Type B pancreatic cell (in vitro differentiated cells): ENCODE measurements at regions not wholly inside any gene's neighbourhood (a gene's known extent, or its start where the extent isn't known, plus 50 kb on each side); places are given as distances from the start of the nearest gene placed in this dataset.

Source experiments
- DNase-seq: peaks from one replicate; pipeline ENCODE4 v3.0.0; 2021; ENCODE audit warnings: mixed read lengths; ENCODE audit not compliant: unreplicated experiment; ENCODE audit errors: extremely low spot score
- H3K27ac Mint-ChIP-seq: 2 replicates; pipeline ENCODE4 v1.8.0; 2021; ENCODE audit warnings: mild to moderate bottlenecking, mixed read lengths
- H3K27me3 Mint-ChIP-seq: 2 replicates; pipeline ENCODE4 v1.8.0; 2021; ENCODE audit warnings: mixed read lengths
- H3K36me3 Mint-ChIP-seq: 2 replicates; pipeline ENCODE4 v1.8.0; 2021; ENCODE audit warnings: mixed read lengths
- H3K4me1 Mint-ChIP-seq: one replicate; pipeline ENCODE4 v1.8.0; 2021; ENCODE audit warnings: mixed read lengths; ENCODE audit not compliant: unreplicated experiment
- H3K4me3 Mint-ChIP-seq: 2 replicates; pipeline ENCODE4 v1.8.0; 2021; ENCODE audit warnings: mild to moderate bottlenecking, mixed read lengths
- H3K9me3 Mint-ChIP-seq: 2 replicates; pipeline ENCODE4 v1.8.0; 2021; ENCODE audit warnings: mixed read lengths
- TF ChIP-seq, protein P1 (sequence below): fragments of 200-600 bp; sonication (generic); conservative IDR thresholded peaks from 2 replicates; pipeline ENCODE4 v1.5.0; 2021; ENCODE audit warnings: antibody characterized with exemption, mild to moderate bottlenecking

DNA sequence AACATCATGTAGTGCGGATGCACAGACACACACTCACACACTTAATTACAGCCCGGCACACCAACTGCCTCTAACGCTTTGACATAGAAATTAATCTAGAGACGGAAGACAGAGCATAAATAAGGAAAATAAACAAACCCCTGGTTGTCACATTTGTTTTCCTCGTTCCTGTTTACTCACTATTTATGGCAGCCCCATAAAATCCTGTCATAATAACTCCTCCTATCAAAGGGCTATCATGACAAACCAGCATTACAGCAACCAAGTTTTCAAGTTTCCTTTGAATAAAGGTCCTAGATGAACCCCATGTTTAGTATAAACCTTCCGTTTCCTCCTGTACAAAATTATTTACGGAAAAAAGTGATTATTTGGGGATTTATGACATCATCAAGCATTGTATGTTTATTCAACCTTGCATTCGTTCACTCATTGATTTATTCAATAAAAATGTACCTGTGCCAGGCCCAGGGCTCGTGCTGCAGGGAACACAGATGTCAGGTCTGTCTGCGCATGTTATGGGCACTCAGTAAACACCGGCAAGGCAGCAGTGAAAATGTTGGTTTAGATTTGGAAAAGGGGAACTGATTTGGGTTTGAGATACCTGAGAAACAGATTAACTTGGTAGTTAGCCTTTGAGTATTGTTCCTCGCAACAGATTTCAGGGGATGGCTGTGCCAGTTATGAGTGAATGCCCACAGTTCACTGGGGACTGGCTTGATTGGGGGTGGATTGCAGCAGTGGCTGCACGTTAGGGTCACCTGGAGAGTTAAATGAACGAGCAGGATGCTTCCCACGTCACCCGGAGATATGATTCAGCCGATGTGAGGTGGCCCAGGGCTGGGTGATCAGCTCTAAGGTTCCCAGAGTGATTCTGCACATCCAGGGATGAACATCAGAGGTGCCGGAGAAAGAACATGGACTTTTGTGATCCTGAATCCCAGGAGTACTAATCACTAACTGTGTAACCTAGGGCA lies 295.3 kb upstream of the FOXQ1 start:
- H3K4me3 Mint-ChIP-seq, result no peak overlapping the region
- peaks cover 3% of the 10 kb centered on the region for H3K27me3 Mint-ChIP-seq
- no peak for DNase-seq
- TF ChIP-seq, protein P1, sequence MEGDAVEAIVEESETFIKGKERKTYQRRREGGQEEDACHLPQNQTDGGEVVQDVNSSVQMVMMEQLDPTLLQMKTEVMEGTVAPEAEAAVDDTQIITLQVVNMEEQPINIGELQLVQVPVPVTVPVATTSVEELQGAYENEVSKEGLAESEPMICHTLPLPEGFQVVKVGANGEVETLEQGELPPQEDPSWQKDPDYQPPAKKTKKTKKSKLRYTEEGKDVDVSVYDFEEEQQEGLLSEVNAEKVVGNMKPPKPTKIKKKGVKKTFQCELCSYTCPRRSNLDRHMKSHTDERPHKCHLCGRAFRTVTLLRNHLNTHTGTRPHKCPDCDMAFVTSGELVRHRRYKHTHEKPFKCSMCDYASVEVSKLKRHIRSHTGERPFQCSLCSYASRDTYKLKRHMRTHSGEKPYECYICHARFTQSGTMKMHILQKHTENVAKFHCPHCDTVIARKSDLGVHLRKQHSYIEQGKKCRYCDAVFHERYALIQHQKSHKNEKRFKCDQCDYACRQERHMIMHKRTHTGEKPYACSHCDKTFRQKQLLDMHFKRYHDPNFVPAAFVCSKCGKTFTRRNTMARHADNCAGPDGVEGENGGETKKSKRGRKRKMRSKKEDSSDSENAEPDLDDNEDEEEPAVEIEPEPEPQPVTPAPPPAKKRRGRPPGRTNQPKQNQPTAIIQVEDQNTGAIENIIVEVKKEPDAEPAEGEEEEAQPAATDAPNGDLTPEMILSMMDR, result no peak
- H3K27ac Mint-ChIP-seq, result no peak overlapping the region
- no peaks in the 10 kb centered on the region for H3K9me3 Mint-ChIP-seq
- H3K4me1 Mint-ChIP-seq, result no peaks in the 10 kb centered on the region
- no peaks in the 10 kb centered on the region for H3K36me3 Mint-ChIP-seq

DNA sequence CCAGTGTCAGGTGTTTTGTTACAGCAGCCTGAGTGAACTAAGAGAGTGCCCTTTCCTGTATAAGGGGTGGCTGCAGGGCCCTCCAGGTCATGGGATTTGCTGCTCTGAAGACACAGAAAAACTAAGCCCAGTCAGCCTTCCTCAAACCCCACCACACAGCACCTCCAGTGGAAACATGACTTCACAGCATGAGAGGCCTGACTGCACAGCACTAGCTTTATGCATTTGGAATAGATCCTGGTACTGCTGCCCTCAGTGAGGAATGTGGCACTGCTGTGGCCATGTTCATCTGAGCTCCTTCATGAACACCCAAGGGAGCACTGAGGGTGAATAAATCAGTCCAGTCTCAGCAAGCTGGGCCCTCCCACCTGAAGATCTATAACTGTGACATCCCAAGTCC lies 296.1 kb upstream of the FOXQ1 start:
- no peak for DNase-seq
- no peak overlapping the region for H3K27ac Mint-ChIP-seq
- TF ChIP-seq, protein P1, result peak; percentile 30
- no peaks in the 10 kb centered on the region for H3K36me3 Mint-ChIP-seq
- peaks cover 4% of the 10 kb centered on the region for H3K27me3 Mint-ChIP-seq
- no peaks in the 10 kb centered on the region for H3K4me1 Mint-ChIP-seq
- no peak overlapping the region for H3K4me3 Mint-ChIP-seq
- H3K9me3 Mint-ChIP-seq, result no peaks in the 10 kb centered on the region

DNA sequence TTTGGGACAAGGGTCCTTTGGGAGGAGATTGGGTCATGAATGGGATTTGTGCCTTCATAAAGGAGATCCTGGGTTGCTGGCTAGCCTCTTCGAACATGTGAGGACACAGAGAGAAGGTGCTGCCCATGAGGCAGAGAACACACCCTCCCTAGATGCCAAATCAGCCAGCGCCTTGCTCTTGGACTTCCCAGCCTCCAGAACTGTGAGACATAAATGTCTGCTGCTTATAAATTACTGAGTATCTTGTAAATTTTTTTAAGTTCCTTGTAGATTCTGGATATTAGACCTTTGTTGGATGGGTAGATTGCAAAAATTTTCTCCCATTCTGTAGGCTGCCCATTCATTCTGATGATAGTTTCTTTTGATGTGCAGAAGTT lies 297.5 kb upstream of the FOXQ1 start:
- Mint-ChIP-seq H3K27ac (no peak overlapping the region), H3K27me3 (peaks cover 12% of the 10 kb centered on the region), H3K9me3 (no peaks in the 10 kb centered on the region), H3K4me3 (no peak overlapping the region), H3K4me1 (no peaks in the 10 kb centered on the region), H3K36me3 (no peaks in the 10 kb centered on the region)
- no peak for DNase-seq
- TF ChIP-seq, protein P1, result no peak

DNA sequence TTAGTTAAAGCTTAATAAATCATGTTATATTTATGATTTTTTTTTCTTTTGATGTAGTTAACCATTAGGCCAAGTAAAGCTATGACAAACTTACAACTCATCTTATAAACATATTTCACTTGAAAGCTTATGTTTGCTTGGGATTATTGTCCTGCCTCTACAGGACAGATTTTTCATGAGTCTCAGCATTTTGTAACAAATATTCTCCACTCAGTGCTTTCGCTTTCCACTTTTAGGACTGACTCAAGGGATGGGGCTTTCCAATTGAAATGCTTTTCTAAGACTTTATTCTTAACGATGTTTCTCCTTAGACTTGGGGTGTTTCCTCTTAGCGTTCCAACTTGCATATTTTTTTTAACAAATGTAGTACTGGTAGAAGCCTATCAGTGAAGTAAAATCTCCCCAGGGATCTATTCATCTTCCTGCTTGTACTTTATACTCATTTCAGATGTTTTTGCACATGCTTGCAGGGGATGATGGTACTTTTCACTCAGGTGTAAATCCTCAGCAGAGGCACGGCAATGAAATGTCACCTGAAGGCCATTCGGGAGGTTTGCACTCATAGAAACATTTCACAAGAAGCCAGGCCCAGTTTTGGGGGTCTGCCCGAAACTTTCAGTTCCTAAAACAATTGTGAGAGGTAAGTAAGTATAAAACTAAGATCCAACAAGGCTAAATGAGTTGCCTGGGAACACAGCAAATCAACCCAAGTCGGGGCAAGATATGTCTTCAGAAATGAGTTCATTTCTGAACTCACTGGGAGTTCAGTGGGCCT lies 298.1 kb upstream of the FOXQ1 start:
- DNase-seq, result no peak
- TF ChIP-seq, protein P1, result no peak
- H3K27me3 Mint-ChIP-seq, result peaks cover 10% of the 10 kb centered on the region
- H3K9me3 Mint-ChIP-seq, result no peaks in the 10 kb centered on the region
- no peaks in the 10 kb centered on the region for H3K36me3 Mint-ChIP-seq
- no peaks in the 10 kb centered on the region for H3K4me1 Mint-ChIP-seq
- H3K27ac Mint-ChIP-seq, result no peak overlapping the region
- no peak overlapping the region for H3K4me3 Mint-ChIP-seq

DNA sequence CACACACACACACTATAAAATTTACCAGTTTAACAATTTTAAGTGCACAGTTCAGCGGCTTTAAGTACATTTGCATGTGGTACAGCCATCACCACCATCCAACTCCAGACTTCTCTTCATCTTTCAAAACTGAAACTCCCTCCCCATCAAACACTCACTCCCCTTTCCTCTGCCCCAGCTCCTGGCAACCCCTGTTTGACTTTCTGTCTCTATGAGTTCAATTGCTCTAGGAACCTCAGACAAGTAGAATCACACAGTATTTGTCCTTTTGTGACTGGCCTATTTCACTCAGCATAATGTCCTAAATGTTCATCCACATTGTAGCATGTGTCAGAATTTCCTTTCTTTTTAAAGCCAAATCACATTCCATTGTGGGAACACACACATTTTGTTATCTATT lies 302.8 kb upstream of the FOXQ1 start:
- Mint-ChIP-seq H3K4me3 (no peak overlapping the region), H3K9me3 (no peaks in the 10 kb centered on the region), H3K36me3 (no peaks in the 10 kb centered on the region), H3K27ac (no peak overlapping the region), H3K4me1 (no peaks in the 10 kb centered on the region), H3K27me3 (peaks cover 8% of the 10 kb centered on the region)
- DNase-seq, result no peak
- TF ChIP-seq, protein P1, result no peak
